Astrocyte (in vitro differentiated cells and primary cell): ENCODE measurements at regions not wholly inside any gene's neighbourhood (a gene's known extent, or its start where the extent isn't known, plus 50 kb on each side); places are given as distances from the start of the nearest gene placed in this dataset.
A peak's percentile ranks its signal among the peaks of the same experiment; 100 is the strongest.

Source experiments
- DNase-seq: peaks from one replicate; pipeline ENCODE4 v3.0.0-alpha.2; 2010; ENCODE audit warnings: low read depth
- FAIRE-seq: peaks from 2 replicates; lab custom pipeline; 2011; peaks lifted over from hg19 to GRCh38; lab: Jason Lieb, UNC
- H2AFZ ChIP-seq: 2 replicates; pipeline ENCODE4 v1.6.0; 2012; ENCODE audit warnings: low read depth, low read length, inconsistent platforms
- H3K27ac ChIP-seq: 2 replicates; pipeline ENCODE4 v1.5.1; 2011; ENCODE audit warnings: low read depth, low read length, inconsistent platforms
- H3K27me3 ChIP-seq: 2 replicates; pipeline ENCODE4 v1.6.0; 2011; ENCODE audit warnings: low read length, inconsistent platforms; ENCODE audit not compliant: insufficient read depth
- H3K36me3 ChIP-seq: 2 replicates; pipeline ENCODE4 v1.5.1; 2011; ENCODE audit warnings: low read length, inconsistent platforms; ENCODE audit not compliant: insufficient read depth
- H3K4me1 ChIP-seq: 2 replicates; pipeline ENCODE4 v1.5.1; 2011; ENCODE audit warnings: low read length, inconsistent platforms; ENCODE audit not compliant: insufficient read depth
- H3K4me2 ChIP-seq: 2 replicates; pipeline ENCODE4 v1.6.0; 2012; ENCODE audit warnings: low read length, inconsistent platforms
- H3K4me3 ChIP-seq: 2 replicates; pipeline ENCODE4 v1.5.1; 2011; ENCODE audit warnings: low read depth, mild to moderate bottlenecking, low read length, inconsistent platforms; ENCODE audit not compliant: insufficient read depth
- H3K79me2 ChIP-seq: 2 replicates; pipeline ENCODE4 v1.6.0; 2012; ENCODE audit warnings: mild to moderate bottlenecking, low read length, inconsistent platforms; ENCODE audit not compliant: insufficient read depth
- H3K9ac ChIP-seq: 2 replicates; pipeline ENCODE4 v1.6.0; 2012; ENCODE audit warnings: mild to moderate bottlenecking, low read length, inconsistent platforms
- H3K9me3 ChIP-seq: 2 replicates; pipeline ENCODE4 v1.5.1; 2012; ENCODE audit warnings: low read depth, mild to moderate bottlenecking, low read length, inconsistent platforms; ENCODE audit not compliant: insufficient read depth
- H4K20me1 ChIP-seq: 2 replicates; pipeline ENCODE4 v1.6.0; 2012; ENCODE audit warnings: low read length, inconsistent platforms; ENCODE audit not compliant: insufficient read depth
- H3K27ac Mint-ChIP-seq: one replicate; pipeline ENCODE4 v1.8.0; 2021; ENCODE audit warnings: mild to moderate bottlenecking, mixed read lengths; ENCODE audit not compliant: unreplicated experiment
- H3K27me3 Mint-ChIP-seq: one replicate; pipeline ENCODE4 v1.8.0; 2021; ENCODE audit warnings: low read depth, mixed read lengths; ENCODE audit not compliant: unreplicated experiment
- H3K36me3 Mint-ChIP-seq: one replicate; pipeline ENCODE4 v1.8.0; 2021; ENCODE audit warnings: low read depth, mixed read lengths; ENCODE audit not compliant: unreplicated experiment
- H3K4me1 Mint-ChIP-seq: one replicate; pipeline ENCODE4 v1.8.0; 2021; ENCODE audit warnings: low read depth, mixed read lengths; ENCODE audit not compliant: unreplicated experiment
- H3K4me3 Mint-ChIP-seq: one replicate; pipeline ENCODE4 v1.8.0; 2021; ENCODE audit warnings: mild to moderate bottlenecking, moderate library complexity, mixed read lengths; ENCODE audit not compliant: unreplicated experiment
- H3K9me3 Mint-ChIP-seq: one replicate; pipeline ENCODE4 v1.8.0; 2021; ENCODE audit warnings: mild to moderate bottlenecking, mixed read lengths; ENCODE audit not compliant: unreplicated experiment
- EZH2 ChIP-seq: IDR thresholded peaks from 2 replicates; pipeline ENCODE4 v1.6.1; 2012; ENCODE audit warnings: mild to moderate bottlenecking, low read length, inconsistent platforms; ENCODE audit not compliant: insufficient read depth
- TF ChIP-seq, protein P1 (sequence below): IDR thresholded peaks from 2 replicates; pipeline ENCODE4 v1.5.1; 2011; ENCODE audit warnings: low read depth, mild to moderate bottlenecking, inconsistent platforms, low read length, moderate library complexity; ENCODE audit not compliant: insufficient read depth

DNA sequence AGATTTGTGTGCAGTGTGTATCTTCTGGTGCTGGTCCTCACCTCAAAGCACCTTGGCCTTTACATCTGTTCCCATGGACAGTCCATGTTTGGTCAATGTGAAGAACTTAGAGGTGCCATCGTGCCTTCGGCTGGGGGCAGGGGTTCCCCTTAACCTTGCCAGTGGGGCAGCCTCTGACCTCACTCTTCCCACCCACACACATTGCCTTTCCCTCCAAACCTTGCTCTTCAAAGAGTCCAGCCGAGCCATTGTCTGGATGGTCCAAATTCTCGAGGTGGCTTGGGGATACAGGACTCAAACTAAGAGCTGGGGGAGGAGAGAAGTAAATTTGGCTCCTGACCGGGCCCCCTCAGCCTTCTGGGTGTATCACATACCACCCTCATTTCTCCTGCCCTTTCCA lies 76.2 kb upstream of the HABP2 start:
- peaks cover 36% of the 10 kb centered on the region for H3K9me3 Mint-ChIP-seq
- TF ChIP-seq EZH2, result no peak
- TF ChIP-seq, protein P1, sequence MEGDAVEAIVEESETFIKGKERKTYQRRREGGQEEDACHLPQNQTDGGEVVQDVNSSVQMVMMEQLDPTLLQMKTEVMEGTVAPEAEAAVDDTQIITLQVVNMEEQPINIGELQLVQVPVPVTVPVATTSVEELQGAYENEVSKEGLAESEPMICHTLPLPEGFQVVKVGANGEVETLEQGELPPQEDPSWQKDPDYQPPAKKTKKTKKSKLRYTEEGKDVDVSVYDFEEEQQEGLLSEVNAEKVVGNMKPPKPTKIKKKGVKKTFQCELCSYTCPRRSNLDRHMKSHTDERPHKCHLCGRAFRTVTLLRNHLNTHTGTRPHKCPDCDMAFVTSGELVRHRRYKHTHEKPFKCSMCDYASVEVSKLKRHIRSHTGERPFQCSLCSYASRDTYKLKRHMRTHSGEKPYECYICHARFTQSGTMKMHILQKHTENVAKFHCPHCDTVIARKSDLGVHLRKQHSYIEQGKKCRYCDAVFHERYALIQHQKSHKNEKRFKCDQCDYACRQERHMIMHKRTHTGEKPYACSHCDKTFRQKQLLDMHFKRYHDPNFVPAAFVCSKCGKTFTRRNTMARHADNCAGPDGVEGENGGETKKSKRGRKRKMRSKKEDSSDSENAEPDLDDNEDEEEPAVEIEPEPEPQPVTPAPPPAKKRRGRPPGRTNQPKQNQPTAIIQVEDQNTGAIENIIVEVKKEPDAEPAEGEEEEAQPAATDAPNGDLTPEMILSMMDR, result no peak
- no peak for DNase-seq

DNA sequence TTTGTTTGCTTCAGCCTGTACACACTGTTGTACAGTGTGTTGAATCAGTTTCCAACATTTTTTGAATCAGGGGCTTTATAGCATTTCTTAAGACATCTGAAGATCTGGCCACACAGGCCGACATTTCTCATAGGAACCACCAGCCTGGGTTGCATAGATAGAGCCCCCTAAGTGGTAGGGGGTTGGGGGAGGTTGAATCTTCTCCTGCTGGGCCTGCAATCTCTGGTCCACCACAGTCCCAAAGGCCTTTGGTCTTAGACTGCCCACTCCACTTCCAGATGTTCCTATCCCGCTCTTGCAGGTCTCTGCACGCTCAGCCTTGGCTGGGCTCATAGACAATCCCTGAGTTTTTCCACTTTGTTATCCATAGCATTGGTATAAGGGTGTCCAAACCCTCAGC lies 75.4 kb upstream of the HABP2 start:
- no peak overlapping the region for H3K4me2 ChIP-seq
- H4K20me1 ChIP-seq, result no peaks in the 10 kb centered on the region
- peaks cover 35% of the 10 kb centered on the region for H3K9me3 Mint-ChIP-seq
- H3K36me3 Mint-ChIP-seq, result peaks cover 6% of the 10 kb centered on the region
- no peak overlapping the region for H3K27ac Mint-ChIP-seq
- H3K27me3 ChIP-seq, result no peaks in the 10 kb centered on the region
- H3K79me2 ChIP-seq, result no peaks in the 10 kb centered on the region
- FAIRE-seq, result no peak
- H3K4me1 ChIP-seq, result peaks cover 29% of the 10 kb centered on the region
- no peak overlapping the region for H2AFZ ChIP-seq
- H3K9ac ChIP-seq, result no peak overlapping the region
- H3K4me1 Mint-ChIP-seq, result peaks cover 28% of the 10 kb centered on the region
- no peak overlapping the region for H3K4me3 Mint-ChIP-seq
- H3K4me3 ChIP-seq, result no peak overlapping the region
- TF ChIP-seq, protein P1, result no peak
- no peak for TF ChIP-seq EZH2
- peaks cover 9% of the 10 kb centered on the region for H3K27me3 Mint-ChIP-seq
- no peak overlapping the region for H3K27ac ChIP-seq
- H3K9me3 ChIP-seq, result peaks cover 9% of the 10 kb centered on the region
- no peaks in the 10 kb centered on the region for H3K36me3 ChIP-seq
- no peak for DNase-seq

More for the DNA sequence above, 76.2 kb upstream of the HABP2 start:
- H3K27me3 ChIP-seq, result no peaks in the 10 kb centered on the region
- H3K9me3 ChIP-seq, result peaks cover 9% of the 10 kb centered on the region
- H3K27ac ChIP-seq, result no peak overlapping the region
- no peak overlapping the region for H3K4me3 ChIP-seq
- H3K4me1 Mint-ChIP-seq, result peaks cover 28% of the 10 kb centered on the region
- no peak overlapping the region for H3K9ac ChIP-seq
- no peaks in the 10 kb centered on the region for H3K36me3 ChIP-seq
- peak overlapping the region; percentile 46 for H3K4me2 ChIP-seq
- no peak for FAIRE-seq
- peaks cover 10% of the 10 kb centered on the region for H3K27me3 Mint-ChIP-seq
- no peaks in the 10 kb centered on the region for H4K20me1 ChIP-seq
- H3K36me3 Mint-ChIP-seq, result peaks cover 6% of the 10 kb centered on the region
- peaks cover 29% of the 10 kb centered on the region for H3K4me1 ChIP-seq
- H3K4me3 Mint-ChIP-seq, result no peak overlapping the region
- H3K79me2 ChIP-seq, result no peaks in the 10 kb centered on the region
- H3K27ac Mint-ChIP-seq, result no peak overlapping the region
- H2AFZ ChIP-seq, result no peak overlapping the region

DNA sequence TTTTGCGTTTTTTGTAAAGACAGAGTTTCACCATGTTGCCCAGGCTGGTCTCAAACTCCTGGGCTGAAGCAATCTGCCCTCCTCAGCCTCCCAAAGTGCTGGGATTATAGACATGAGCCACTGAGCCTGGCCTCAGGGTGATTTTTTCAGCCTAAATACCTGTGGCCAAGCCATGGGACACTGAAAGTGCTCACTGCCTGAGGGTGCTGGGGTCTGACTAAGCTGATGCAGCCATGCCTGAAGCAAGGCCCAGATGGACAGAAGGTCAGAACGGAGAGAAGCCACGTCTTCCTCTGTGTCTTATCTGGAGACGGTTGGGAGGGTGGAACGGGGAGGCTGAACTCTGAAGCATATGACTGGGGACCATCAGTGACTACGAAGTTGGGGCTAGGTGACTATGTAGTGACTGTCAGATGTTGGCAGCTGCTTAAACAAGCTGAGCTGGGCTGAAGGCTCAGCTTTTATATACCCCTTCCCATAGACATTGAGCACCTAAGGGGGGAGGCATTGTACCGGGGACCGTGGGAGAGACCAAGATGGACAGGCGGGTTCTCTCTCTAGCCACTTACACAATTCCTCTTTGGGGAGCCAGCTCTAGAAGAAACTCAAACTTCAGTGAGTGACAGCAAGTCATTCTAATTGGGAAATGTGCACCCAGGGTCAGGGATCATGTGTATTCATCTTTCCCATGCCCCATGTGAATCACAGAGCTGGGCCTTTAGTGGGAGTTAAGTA lies 73.3 kb upstream of the HABP2 start:
- no peaks in the 10 kb centered on the region for H3K79me2 ChIP-seq
- no peak overlapping the region for H2AFZ ChIP-seq
- no peak overlapping the region for H3K27ac Mint-ChIP-seq
- peaks cover 9% of the 10 kb centered on the region for H3K9me3 ChIP-seq
- H3K36me3 ChIP-seq, result no peaks in the 10 kb centered on the region
- H3K4me2 ChIP-seq, result no peak overlapping the region
- H3K4me1 Mint-ChIP-seq, result peaks cover 16% of the 10 kb centered on the region
- peaks cover 8% of the 10 kb centered on the region for H3K27me3 Mint-ChIP-seq
- DNase-seq (no peak), FAIRE-seq (no peak)
- H3K4me1 ChIP-seq, result peaks cover 19% of the 10 kb centered on the region
- H3K4me3 Mint-ChIP-seq, result no peak overlapping the region
- H3K9ac ChIP-seq, result no peak overlapping the region
- no peak overlapping the region for H3K27ac ChIP-seq
- H4K20me1 ChIP-seq, result no peaks in the 10 kb centered on the region
- TF ChIP-seq, protein P1, result no peak
- no peak for TF ChIP-seq EZH2
- H3K9me3 Mint-ChIP-seq, result peaks cover 38% of the 10 kb centered on the region
- H3K27me3 ChIP-seq, result no peaks in the 10 kb centered on the region
- no peak overlapping the region for H3K4me3 ChIP-seq
- peaks cover 6% of the 10 kb centered on the region for H3K36me3 Mint-ChIP-seq
